GM12872 (cell line): ENCODE measurements at regions not wholly inside any gene's neighbourhood (a gene's known extent, or its start where the extent isn't known, plus 50 kb on each side); places are given as distances from the start of the nearest gene placed in this dataset.

ENCODE experiments used
- CTCF ChIP-seq: IDR thresholded peaks from 3 replicates; pipeline ENCODE4 v1.5.1; 2011; ENCODE audit warnings: low read depth, mild to moderate bottlenecking, low read length, moderate library complexity; ENCODE audit not compliant: insufficient read depth

DNA sequence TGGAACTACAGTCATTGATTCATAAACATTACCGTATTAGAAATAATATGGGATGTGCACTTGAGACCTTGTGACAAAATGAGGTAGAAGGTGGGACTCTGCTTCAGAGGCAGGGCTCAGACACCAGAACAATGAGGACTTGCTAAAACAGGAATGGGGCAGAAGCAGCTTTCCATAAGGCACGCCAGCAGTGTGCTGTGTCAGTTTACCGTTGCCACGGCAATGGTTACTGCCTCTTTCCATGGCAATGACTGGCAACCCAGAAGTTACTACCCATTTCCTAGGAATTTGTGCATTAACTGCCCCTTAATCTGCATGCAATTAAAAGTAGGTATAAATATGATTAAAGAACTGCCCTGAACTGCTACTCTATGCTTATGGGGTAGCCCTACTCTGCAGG lies 169.0 kb downstream of the CHRM3 start:
- TF ChIP-seq CTCF = no peak

DNA sequence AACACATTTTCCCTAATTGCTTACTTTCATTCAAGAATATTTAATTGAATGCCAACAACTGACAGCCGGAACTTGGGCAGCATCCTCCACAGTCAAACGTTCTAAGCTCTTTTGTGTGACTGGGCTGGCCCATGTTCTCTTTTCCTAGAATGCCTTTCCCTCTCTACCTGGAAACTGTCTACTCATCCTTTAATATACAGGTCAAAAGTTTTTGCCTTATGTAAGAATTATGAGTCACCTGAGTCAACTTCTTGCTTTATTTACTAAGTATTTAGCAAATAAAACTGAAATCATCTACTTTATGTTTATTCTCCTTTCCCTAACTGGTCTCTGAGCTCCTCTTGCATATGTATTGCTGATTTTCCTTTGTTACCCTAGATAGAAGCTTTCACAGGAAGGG lies 172.2 kb downstream of the CHRM3 start:
- no peak for TF ChIP-seq CTCF

GRCh38 chr1:239558991-239559390 lies 172.6 kb downstream of the CHRM3 start:
- no peak for TF ChIP-seq CTCF

DNA sequence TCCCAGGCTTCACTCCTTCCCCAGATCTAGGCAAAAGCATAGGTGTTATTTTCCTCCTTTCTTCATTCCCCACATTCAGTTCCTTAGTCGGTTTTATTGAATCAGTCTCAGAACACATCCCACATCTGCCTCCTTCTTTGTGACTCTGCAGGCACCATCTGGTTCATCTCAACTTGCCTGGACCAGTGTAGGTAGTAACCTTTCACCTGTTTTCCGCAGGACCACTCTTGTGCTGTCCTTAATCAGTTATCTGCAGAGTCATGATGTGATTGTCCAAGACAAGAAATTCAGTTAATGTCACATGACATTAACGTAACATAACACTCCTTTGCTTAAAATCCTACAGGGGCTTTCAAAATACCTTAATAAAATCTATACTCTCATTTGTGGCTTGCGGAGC lies 174.6 kb downstream of the CHRM3 start:
- TF ChIP-seq CTCF = no peak

- TF ChIP-seq CTCF = no peak
These were observed 175.7 kb downstream of the CHRM3 start for GRCh38 chr1:239562095-239562494.

DNA sequence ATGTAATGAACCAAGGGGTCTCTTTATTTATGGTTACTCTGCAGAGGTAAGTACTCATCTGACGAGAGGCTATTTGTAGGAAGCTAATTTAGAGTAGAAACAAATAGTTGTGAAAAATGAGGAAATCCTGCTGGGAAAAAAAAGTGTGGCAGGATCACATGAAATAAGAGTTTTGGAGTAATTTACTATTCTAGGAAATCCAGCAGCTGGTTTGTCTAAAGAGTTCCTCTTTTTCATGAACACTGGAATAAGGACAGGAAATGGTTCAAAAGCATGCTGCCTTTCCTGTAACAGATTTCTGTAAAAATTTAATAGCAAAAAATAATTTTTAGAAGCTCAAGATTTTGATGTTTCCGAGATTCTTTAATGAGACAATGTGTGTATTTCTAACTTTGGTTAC lies 177.3 kb downstream of the CHRM3 start:
- no peak for TF ChIP-seq CTCF

DNA sequence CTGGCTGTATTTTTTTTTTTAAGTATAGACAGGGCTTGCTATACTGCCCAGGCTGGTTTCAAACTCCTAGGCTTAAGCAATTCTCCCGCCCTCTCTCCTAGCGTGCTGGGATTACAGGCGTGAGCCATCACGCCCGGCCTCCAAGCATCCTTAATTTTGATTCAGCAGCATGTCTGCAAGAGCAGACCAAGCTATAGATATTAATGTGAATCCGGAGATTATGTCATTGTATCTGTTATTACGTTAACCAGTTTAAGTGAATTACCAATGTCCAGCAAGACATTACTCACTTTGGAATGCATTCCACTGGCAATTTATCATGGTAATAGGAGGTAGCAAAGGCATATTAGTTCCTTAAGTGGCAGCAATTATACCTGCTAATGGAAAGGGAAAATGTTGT lies 179.7 kb downstream of the CHRM3 start:
- no peak for TF ChIP-seq CTCF

DNA sequence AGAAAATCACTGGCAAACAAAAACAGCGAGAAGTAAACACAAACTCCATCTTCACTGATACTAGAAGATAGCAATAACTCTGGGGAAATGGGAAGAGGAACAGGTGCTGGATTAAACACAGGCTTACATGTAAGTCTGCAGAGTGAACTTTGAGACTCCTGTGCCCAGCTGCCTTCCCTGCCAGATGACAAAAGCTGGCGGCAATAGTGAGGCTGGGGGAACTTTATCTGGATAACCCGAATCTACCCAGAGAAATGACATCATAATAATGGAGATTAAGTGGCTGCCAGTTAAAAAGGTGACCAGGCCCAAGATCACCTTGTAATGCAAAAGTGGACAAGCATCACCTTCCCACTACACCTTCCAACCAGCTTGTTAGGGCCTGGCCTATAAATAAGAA lies 184.5 kb downstream of the CHRM3 start:
- no peak for TF ChIP-seq CTCF
